NCI-H146 treated with DMSO at 0.1 percent for 48 hours (cell line): ENCODE measurements at regions not wholly inside any gene's neighbourhood (a gene's known extent, or its start where the extent isn't known, plus 50 kb on each side); places are given as distances from the start of the nearest gene placed in this dataset.
A peak's percentile ranks its signal among the peaks of the same experiment; 100 is the strongest.

Experiments
- DNase-seq: peaks from one replicate; lab custom pipeline; 2025; ENCODE audit not compliant: unreplicated experiment; lab: John Stamatoyannopoulos, UW

GRCh38 chr12:82047446-82047845 is 288.3 kb upstream of the PPFIA2 start:
- no peak for DNase-seq

DNA sequence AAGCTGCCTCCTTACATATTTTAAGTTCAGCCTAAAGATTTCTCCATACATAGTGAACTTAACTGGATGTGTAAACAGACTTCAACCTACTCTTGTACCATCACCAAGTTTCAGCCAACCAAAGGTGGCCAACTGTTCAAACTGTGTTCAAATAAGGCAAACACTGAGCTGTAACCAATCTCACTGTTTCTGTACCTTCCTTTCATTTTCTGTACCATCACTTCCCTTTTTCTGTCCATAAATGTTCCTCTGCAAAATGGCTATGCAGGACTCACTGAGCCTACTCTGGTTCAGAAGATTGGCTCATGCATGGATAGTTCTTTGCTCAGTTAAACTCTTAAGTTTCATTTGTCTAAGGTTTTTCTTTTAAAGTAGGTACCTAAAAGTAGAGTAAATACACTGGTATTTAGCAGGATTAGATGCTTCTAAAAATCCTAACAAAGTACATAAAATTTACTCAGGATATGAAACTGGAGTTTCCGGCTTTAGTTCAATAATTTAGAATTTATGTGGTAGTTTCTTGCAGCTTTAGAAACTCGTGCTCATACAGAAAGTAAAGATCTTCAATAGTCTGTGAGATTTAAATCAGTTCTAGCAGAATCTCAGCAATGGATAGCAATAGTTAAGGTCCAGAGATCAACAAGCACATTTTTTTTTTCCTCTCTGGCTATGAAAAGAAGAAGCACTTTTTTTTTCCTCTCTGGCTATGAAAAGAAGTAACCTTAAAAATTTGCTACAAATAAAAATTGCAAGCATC is 282.0 kb upstream of the PPFIA2 start:
- DNase-seq: no peak

DNA sequence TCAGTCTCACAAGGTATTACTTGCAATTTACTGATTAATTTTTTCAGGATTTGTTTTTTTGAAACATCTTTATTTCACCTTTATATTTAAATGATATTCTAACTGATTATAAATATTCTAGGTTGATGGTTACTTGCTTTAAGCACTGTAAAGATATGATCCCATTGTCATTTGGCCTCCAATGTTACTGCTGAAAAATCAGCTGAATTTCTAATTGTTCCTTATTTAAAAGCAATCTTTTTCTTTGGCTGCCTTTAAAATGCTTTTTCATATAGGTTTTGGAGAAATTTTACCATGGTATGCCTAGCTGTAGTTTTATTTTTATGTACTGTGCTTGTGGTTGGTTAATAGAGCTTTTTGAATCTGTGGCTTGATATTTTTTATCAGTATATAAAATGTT is 275.6 kb upstream of the PPFIA2 start:
- no peak for DNase-seq

DNA sequence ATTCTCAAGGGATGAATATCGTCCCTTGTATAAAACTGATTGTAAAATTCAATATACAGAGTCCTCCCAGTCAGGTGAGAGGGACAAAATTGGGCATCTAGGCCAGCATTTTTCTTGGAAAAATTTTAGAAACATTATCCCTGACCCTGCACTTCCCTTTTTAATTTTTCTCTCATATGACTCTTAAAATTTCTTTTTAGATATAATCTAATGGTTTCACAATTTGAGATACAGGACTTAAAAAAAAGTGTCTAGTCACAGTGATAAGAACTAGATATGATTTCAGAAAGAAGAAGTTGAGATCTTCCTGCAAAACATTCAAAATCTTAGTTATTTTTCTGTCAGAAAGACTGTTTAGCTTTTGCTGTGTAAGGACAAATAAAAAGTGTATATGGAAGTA is 270.8 kb upstream of the PPFIA2 start:
- DNase-seq: no peak

DNA sequence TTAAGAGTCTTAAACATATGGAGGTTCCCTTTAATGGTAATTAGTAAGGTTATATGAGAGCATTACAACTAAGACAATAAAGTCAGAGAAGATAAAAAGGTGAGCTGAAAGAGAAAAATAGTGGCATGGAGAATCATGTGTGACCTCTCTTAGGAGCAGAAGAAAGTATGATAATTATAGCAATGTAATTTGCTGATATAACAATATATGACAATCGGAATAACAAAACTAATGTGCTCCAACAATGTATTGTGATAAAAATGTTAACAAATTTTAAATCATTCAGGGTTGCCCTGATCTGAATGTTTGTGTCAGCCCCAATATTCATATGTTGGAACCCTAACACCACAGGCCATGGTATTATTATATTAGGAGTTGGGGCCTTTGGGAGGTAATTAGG is 269.6 kb upstream of the PPFIA2 start:
- no peak for DNase-seq

DNA sequence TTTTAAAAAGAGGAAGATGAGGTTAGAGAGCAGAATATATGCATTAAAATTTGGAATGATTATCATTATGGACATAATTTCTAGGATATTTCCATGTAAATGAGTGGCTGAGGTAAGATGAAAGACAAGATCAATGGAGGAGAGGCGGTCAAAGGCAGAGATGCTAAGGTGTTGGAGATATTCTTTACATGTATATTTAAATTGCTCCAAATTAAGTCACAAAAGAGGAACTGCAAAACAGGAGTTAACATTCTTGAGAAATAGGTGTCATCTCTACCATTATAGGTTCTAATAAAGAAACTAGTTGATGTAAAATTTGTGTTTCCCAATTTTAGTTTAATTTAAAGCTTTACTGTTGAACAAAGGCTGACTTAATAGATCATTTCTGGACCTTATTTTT is 268.5 kb upstream of the PPFIA2 start:
- DNase-seq: no peak

DNA sequence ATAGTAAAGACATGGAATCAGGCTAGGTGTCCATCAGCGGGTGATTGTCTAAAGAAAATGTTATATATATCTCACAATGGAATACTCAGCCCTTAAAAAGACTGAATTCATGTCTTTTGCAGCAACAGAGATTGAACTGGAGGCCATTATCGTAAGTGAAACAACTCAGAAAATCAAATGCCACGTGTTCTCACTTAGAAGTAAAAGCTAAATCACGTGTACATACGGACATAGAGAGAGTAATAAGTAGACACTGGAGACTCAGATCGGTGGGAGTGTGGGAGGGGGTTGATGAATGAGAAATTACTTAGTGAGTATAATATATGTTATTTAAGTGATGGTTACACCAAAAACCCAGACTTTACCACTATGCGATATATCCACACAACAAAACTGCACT is 266.3 kb upstream of the PPFIA2 start:
- no peak for DNase-seq

DNA sequence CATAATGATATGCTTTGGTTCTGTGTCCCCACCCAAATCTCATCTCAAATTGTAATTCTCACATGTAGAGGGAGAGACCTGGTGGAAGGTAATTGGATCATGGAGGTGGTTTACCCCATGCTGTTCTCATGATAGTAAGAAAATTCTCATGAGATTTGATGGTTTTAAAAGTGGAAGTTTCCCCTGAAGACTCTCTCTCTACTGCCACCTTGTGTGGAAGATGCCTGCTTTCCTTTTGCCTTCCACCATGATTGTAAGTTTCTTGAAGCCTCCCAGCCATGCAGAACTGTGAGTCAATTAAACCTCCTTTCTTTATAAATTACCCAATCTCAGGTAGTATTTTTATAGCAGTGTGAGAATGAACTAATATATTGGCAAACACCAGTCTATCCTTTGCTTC is 260.4 kb upstream of the PPFIA2 start:
- DNase-seq: no peak

DNA sequence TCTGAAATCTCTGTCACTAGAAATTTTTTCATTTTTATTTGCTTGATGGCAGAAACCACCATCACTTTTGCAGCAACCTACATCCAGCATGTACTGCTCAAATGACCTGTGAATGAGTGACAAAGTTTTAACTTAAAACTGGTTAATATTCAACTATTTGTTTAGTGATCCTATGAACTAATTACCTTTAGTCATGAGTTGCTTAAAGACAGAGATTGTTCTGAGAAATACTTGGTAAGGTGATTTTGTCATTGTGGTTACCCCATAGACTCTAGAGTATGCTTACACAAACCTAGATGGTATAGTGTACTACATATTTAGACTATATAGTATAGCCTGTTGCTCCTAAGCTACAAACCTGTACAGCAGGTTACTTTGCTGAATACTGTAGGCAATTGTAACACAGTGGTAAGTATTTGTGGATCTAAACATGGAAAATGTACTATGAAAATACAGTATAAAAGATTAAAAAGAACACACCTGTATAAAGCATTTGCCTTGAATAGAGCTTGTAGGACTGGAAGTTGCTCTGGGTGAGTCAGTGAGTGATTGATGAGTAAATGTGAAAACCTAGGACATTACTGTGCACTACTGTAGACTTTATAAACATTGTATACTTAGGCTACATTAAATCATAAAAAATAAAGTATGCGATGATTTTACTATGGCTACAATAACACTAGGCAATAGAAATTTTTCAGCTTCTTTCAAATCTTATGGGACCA is 256.6 kb upstream of the PPFIA2 start:
- no peak for DNase-seq

- DNase-seq: no peak
Measured at GRCh38 chr12:82012176-82012575, 253.0 kb upstream of the PPFIA2 start.

GRCh38 chr12:82009524-82009923 is 250.4 kb upstream of the PPFIA2 start:
- DNase-seq: no peak

- peak; percentile 31 for DNase-seq
Measured at GRCh38 chr12:82008251-82008650, 249.1 kb upstream of the PPFIA2 start.

- no peak for DNase-seq
Measured at GRCh38 chr12:81998761-81999378, 239.7 kb upstream of the PPFIA2 start.

DNA sequence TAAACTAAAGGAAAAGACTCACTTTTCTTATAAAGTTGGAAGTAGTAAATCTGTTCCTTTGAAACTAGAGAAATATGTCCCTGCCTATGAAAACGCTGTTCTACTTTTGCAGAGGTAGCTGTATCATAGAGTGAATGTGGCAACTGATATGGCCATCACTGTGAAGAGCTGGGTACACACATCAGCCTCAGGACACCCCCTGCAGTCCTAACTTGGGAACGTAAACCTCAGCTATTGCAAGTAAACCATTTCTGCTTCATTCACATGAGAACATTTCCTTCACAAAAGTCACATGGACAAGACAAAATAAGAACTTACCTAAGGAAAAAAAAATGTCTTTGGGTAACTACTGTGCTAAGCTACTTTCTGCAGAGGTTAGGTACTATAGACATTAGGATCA is 233.3 kb upstream of the PPFIA2 start:
- DNase-seq: peak; percentile 62

DNA sequence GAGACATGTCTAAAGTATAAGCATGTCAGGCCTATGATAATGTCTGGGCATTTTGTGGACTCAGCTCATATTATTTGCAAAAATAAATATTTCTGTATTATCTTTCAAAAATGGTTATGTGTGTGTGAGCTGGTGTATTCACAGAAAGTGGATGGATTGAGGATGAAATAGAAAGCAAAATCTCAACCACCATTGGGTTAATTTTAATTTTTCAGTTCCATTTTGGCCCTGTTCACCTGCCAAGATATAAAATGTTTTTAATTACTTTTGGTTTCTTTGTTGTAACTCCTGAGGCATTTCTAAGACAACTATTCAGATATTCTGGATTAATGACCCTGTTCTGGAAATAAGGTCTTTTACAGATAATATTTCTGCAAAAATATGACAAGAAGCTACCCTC is 232.7 kb upstream of the PPFIA2 start:
- DNase-seq: no peak

DNA sequence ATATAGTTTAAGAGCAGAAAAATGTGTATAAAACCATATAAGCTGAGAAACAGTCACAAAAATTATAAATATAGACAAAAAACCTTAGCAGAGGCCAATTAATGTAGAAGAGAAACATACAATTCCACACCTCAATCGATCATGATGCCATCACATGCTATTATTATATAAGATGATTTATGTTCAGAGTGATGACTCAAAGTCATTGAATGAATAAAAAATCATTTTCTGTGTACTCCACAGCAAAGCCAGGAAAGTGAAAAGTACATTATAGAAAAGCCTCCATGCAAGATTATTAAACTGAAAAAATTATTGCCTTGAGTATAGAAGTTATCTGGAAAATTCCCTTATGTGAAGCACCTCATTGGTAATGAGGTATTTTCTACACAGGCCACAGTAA is 229.2 kb upstream of the PPFIA2 start:
- DNase-seq: no peak

DNA sequence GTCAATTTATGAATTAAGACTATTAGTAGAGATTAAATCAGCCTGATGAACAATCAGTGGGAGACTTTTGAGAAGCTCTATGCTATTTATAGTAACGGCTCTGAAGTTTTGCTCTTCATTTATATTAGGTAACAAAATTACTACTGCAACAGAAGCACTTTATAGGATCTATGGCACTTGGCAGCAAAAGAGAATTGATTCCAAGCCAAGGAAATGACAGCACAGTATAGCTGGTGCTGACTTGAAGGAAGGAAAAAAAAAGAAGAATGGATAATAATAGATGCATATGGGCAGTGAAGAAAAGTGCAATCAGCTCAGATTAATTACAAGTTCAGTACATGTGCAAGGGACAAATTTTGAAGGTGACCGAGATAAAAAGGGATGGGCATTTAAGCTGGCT is 228.2 kb upstream of the PPFIA2 start:
- no peak for DNase-seq

DNA sequence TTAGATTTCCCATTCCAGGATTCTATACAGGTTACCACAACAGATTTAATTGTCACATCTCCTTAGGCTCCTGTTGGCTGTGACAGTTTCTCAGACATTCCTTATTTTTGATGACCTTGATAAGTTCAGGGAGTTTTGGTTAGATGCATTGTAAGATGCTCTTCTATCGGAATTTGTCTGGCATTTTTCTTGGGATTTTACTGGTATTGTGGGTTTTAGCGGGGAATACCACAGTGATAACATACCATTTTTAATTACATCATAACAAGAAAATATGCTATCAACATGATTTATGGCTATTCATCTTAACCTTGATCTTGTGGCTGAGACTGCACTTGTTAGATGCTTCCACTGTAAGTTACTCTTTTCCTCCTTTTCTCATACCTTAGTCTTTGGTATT is 217.5 kb upstream of the PPFIA2 start:
- DNase-seq: no peak

DNA sequence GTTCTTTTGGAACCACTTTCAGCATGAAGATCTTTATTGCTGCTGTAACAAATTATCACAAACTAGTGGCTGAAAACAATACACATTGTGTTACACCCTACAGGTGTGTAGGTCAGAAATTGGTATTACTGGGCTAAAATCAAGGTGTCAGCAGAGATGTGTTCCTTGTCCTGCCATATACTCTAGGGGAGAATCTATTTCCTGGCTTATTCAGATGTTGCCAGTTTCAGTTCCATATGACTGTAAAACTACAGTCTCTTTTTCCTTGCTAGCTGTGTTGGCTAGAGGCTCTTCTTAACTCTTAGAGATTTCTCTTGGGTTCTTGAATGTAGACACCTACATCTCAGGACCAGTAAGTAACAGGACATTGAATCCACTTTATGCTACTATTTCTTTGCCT is 215.6 kb upstream of the PPFIA2 start:
- DNase-seq: no peak

DNA sequence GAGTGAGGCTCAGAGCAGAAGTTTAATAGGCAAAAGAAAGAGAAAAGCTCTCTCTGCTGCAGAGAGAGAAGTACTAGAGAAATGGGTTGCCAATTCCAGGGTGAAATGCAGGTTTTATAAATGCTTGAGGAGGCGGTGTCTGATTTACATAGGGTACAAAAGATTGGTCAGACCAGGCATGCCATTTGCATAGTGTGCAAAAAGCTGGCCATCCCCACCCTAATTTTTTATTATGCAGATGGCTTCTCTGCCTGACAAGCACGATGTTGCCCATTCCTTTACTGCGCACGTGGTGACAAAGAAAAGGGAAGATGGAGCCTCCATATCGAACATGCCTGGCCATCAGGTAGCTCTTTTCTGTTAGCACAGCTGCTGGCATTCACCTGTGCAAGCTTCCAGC is 209.3 kb upstream of the PPFIA2 start:
- peak; percentile 50 for DNase-seq

DNA sequence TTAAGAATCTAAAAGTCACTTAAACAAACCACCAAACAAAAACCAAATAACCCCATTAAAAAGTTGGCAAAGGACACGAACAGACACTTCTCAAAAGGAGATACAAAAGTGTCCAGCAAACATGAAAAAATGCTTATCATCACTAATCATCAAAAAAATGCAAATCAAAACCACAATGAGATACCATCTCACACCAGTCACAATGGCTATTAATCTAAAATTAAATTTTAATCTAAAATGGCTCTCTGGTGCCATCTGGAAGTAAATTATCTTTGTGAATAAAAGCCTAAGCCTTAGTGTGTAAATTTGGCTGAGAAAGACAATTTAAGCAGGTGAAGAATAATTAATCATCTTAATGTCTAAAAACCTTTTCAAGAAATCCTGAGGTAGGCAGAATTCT is 204.5 kb upstream of the PPFIA2 start:
- no peak for DNase-seq

- no peak for DNase-seq
Measured at GRCh38 chr12:81963026-81963425, 203.9 kb upstream of the PPFIA2 start.
